Endothelial cell of umbilical vein (primary cell): ENCODE measurements at regions not wholly inside any gene's neighbourhood (a gene's known extent, or its start where the extent isn't known, plus 50 kb on each side); places are given as distances from the start of the nearest gene placed in this dataset.

Source experiments
- BruUV-seq: library from RNA; stranded (reverse); fragments of 400-500 nt; replicated peaks from 2 replicates; lab custom pipeline; 2021; lab: Mats Ljungman, UMichigan
- CTCF ChIA-PET: fragments of 300-600, 350-600 bp; sonication (Branson Sonifier 250); formaldehyde crosslinking; loops from one replicate; lab custom pipeline; 2021; ENCODE audit warnings: antibody characterized with exemption, inconsistent platforms; lab: Charles Lee
- POLR2A ChIA-PET: fragments of 300-600, 350-600 bp; sonication (Branson Sonifier 250); formaldehyde crosslinking; loops from one replicate; lab custom pipeline; 2021; ENCODE audit warnings: antibody characterized with exemption, inconsistent platforms; lab: Charles Lee
- DNase-seq: peaks from one replicate; pipeline ENCODE4 v3.0.0-alpha.2; 2011; ENCODE audit warnings: low read depth, low spot score
- FAIRE-seq: peaks from 2 replicates; lab custom pipeline; 2011; peaks lifted over from hg19 to GRCh38; lab: Jason Lieb, UNC
- H2AFZ ChIP-seq: 2 replicates; pipeline ENCODE4 v1.6.0; 2012; ENCODE audit warnings: low read depth, low read length, control low read depth, inconsistent platforms
- H3K27ac ChIP-seq: 2 replicates; pipeline ENCODE4 v1.5.1; 2011; ENCODE audit warnings: low read depth, mild to moderate bottlenecking, control low read depth, low read length, moderate library complexity; ENCODE audit not compliant: insufficient read depth
- H3K27me3 ChIP-seq, 2 experiments: 2 replicates each; pipeline versions ENCODE4 v1.6.0 to v1.6.1; 2011; ENCODE audit warnings: low read length in 2 of 2, mixed read lengths in 1 of 2; ENCODE audit not compliant: control insufficient read depth in 2 of 2, insufficient read depth in 2 of 2
- H3K36me3 ChIP-seq, 2 experiments: 2 replicates in 1 of 2; 3 replicates in 1 of 2; pipeline ENCODE4 v1.5.1; 2011; ENCODE audit warnings: low read length in 2 of 2, mild to moderate bottlenecking in 1 of 2, moderate library complexity in 1 of 2; ENCODE audit not compliant: control insufficient read depth in 2 of 2, insufficient read depth in 2 of 2; ENCODE audit errors: extremely low read depth in 1 of 2
- H3K4me1 ChIP-seq: 3 replicates; pipeline ENCODE4 v1.5.1; 2011; ENCODE audit warnings: mild to moderate bottlenecking, low read length; ENCODE audit not compliant: control insufficient read depth, insufficient read depth; ENCODE audit errors: extremely low read depth
- H3K4me2 ChIP-seq: 2 replicates; pipeline ENCODE4 v1.6.1; 2011; ENCODE audit warnings: low read length, control low read depth, mixed read lengths; ENCODE audit not compliant: insufficient read depth
- H3K4me3 ChIP-seq, 3 experiments: fragments of 200-600 bp in 1 of 3; sonication (generic), shearing (Covaris generic) in 1 of 3; replicated peaks in 1 of 3; 2 replicates each; pipeline ENCODE4 v1.5.1; 2011 to 2016; ENCODE audit warnings: control low read depth in 3 of 3, low read length in 3 of 3, mild to moderate bottlenecking in 2 of 3, inconsistent platforms in 1 of 3, low read depth in 1 of 3, moderate library complexity in 1 of 3; ENCODE audit not compliant: insufficient read depth in 1 of 3
- H3K79me2 ChIP-seq: 2 replicates; pipeline ENCODE4 v1.6.0; 2012; ENCODE audit warnings: low read length, inconsistent platforms; ENCODE audit not compliant: control insufficient read depth, insufficient read depth
- H3K9ac ChIP-seq: replicated peaks from 2 replicates; pipeline ENCODE3; 2011; ENCODE audit warnings: low read length, control low read depth; ENCODE audit not compliant: insufficient read depth; ENCODE audit errors: extremely low read depth
- H3K9me1 ChIP-seq: replicated peaks from 3 replicates; pipeline ENCODE4 v1.6.0; 2011; ENCODE audit warnings: mild to moderate bottlenecking, low read length; ENCODE audit not compliant: control insufficient read depth, insufficient read depth; ENCODE audit errors: extremely low read depth
- H3K9me3 ChIP-seq: replicated peaks from 2 replicates; pipeline ENCODE4 v1.5.1; 2012; ENCODE audit warnings: low read length, inconsistent platforms; ENCODE audit not compliant: control insufficient read depth, insufficient read depth
- H4K20me1 ChIP-seq: replicated peaks from 2 replicates; pipeline ENCODE3; 2011; ENCODE audit warnings: mild to moderate bottlenecking, low read length; ENCODE audit not compliant: control insufficient read depth, insufficient read depth; ENCODE audit errors: extremely low read depth
- EZH2 ChIP-seq: IDR thresholded peaks from 2 replicates; pipeline ENCODE4 v1.6.1; 2012; ENCODE audit warnings: borderline replicate concordance, low read depth, mild to moderate bottlenecking, moderate library complexity, low read length, inconsistent platforms; ENCODE audit not compliant: severe bottlenecking
- FOS ChIP-seq: IDR thresholded peaks from 2 replicates; pipeline ENCODE4 v1.6.1; 2011; ENCODE audit warnings: mild to moderate bottlenecking, low read length, moderate library complexity, borderline replicate concordance; ENCODE audit not compliant: insufficient read depth
- GATA2 ChIP-seq: IDR thresholded peaks from 2 replicates; pipeline ENCODE4 v1.7.0; 2011; ENCODE audit warnings: low read depth, mild to moderate bottlenecking, moderate library complexity, mixed read lengths, low read length; ENCODE audit not compliant: insufficient read length, insufficient read depth
- JUN ChIP-seq: IDR thresholded peaks from 2 replicates; pipeline ENCODE4 v1.6.1; 2011; ENCODE audit warnings: borderline replicate concordance, low read depth; ENCODE audit not compliant: insufficient read length, insufficient read depth
- MAX ChIP-seq: IDR thresholded peaks from 2 replicates; pipeline ENCODE4 v1.6.1; 2011; ENCODE audit not compliant: insufficient read depth, insufficient read length
- MYC ChIP-seq: IDR thresholded peaks from one replicate; pipeline ENCODE4 v1.6.1; 2011; ENCODE audit warnings: mild to moderate bottlenecking, low read depth, low read length
- POLR2A ChIP-seq: IDR thresholded peaks from 2 replicates; pipeline ENCODE4 v1.6.1; 2012; ENCODE audit warnings: low read depth, mild to moderate bottlenecking, control low read depth, low read length
- POLR2AphosphoS5 ChIP-seq: IDR thresholded peaks from 2 replicates; pipeline ENCODE4 v1.6.1; 2012; ENCODE audit warnings: low read depth, mild to moderate bottlenecking, control low read depth, low read length, moderate library complexity; ENCODE audit not compliant: insufficient read depth
- dilution Hi-C: fragments of 300-500 bp; cut with MboI; formaldehyde crosslinking; loops from one replicate; pipeline ENCODE4 v1.15.0; 2019; ENCODE audit warnings: low sequenced_read_pairs; ENCODE audit not compliant: extremely low pct_ligation_motif_present
- intact Hi-C: fragments of 100-400 bp; cut with micrococcal nuclease; formaldehyde crosslinking; loops from one replicate; pipeline ENCODE4 v1.10.0; 2022
- TF ChIP-seq, protein P1 (sequence below), 2 donors: IDR thresholded peaks; 1 replicate in 1 of 2; 2 replicates in 1 of 2; pipeline ENCODE4 v1.5.1; 2011; ENCODE audit warnings: low read length in 2 of 2, mild to moderate bottlenecking in 2 of 2, moderate library complexity in 2 of 2, control low read depth in 1 of 2, inconsistent platforms in 1 of 2, low read depth in 1 of 2; ENCODE audit not compliant: insufficient read depth in 1 of 2; ENCODE audit errors: extremely low read depth in 1 of 2

GRCh38 chr21:38054334-38054733 is 138.1 kb upstream of the KCNJ6 start:
- Histone ChIP-seq H3K9me1 (no peaks in the 10 kb centered on the region), H3K9ac (no peak overlapping the region), H4K20me1 (no peaks in the 10 kb centered on the region), H2AFZ (no peak overlapping the region), H3K4me3 (no peak overlapping the region), H3K27ac (no peak overlapping the region), H3K36me3 (no peaks in the 10 kb centered on the region), H3K27me3 (peaks cover 0 to 1% of the 10 kb centered on the region in 2 experiments), H3K9me3 (no peaks in the 10 kb centered on the region), H3K4me2 (no peak overlapping the region), H3K79me2 (no peaks in the 10 kb centered on the region), H3K4me1 (no peaks in the 10 kb centered on the region)
- ChIA-PET CTCF (no interaction called here), POLR2A (no interaction called here)
- BruUV-seq = no TSS peak
- intact Hi-C loops = no loop called here
- FAIRE-seq (no peak), DNase-seq (no peak)
- TF ChIP-seq EZH2 = no peak
- no peak for TF ChIP-seq GATA2
- no peak for TF ChIP-seq MAX
- no peak for TF ChIP-seq FOS
- TF ChIP-seq POLR2A = no peak
- TF ChIP-seq MYC = no peak
- TF ChIP-seq JUN = no peak
- TF ChIP-seq, protein P1, sequence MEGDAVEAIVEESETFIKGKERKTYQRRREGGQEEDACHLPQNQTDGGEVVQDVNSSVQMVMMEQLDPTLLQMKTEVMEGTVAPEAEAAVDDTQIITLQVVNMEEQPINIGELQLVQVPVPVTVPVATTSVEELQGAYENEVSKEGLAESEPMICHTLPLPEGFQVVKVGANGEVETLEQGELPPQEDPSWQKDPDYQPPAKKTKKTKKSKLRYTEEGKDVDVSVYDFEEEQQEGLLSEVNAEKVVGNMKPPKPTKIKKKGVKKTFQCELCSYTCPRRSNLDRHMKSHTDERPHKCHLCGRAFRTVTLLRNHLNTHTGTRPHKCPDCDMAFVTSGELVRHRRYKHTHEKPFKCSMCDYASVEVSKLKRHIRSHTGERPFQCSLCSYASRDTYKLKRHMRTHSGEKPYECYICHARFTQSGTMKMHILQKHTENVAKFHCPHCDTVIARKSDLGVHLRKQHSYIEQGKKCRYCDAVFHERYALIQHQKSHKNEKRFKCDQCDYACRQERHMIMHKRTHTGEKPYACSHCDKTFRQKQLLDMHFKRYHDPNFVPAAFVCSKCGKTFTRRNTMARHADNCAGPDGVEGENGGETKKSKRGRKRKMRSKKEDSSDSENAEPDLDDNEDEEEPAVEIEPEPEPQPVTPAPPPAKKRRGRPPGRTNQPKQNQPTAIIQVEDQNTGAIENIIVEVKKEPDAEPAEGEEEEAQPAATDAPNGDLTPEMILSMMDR (IDR thresholded peaks at IDR 0.05; ENCODE audit: extremely low read depth in 1 of 2, insufficient read depth in 1 of 2, low read depth in 1 of 2, low read length in 2 of 2) = no peak
- TF ChIP-seq POLR2AphosphoS5 = no peak
- dilution Hi-C loops = no loop called here
